Ishikawa (cell line): ENCODE measurements at regions not wholly inside any gene's neighbourhood (a gene's known extent, or its start where the extent isn't known, plus 50 kb on each side); places are given as distances from the start of the nearest gene placed in this dataset.

Source experiments
- CEBPB ChIP-seq: IDR thresholded peaks from 2 replicates; pipeline ENCODE4 v1.6.1; 2012
- CREB1 ChIP-seq: IDR thresholded peaks from 2 replicates; pipeline ENCODE4 v1.6.1; 2012; ENCODE audit warnings: low read depth
- EGR1 ChIP-seq: IDR thresholded peaks from 2 replicates; pipeline ENCODE4 v1.6.1; 2012
- EP300 ChIP-seq: IDR thresholded peaks from 2 replicates; pipeline ENCODE4 v1.6.1; 2012; ENCODE audit warnings: borderline replicate concordance
- FOXM1 ChIP-seq: IDR thresholded peaks from 2 replicates; pipeline ENCODE4 v1.6.1; 2012; ENCODE audit warnings: low read depth, borderline replicate concordance
- MAX ChIP-seq: IDR thresholded peaks from 2 replicates; pipeline ENCODE4 v1.6.1; 2012
- NFIC ChIP-seq: IDR thresholded peaks from 2 replicates; pipeline ENCODE4 v1.6.1; 2012
- RAD21 ChIP-seq: IDR thresholded peaks from 2 replicates; pipeline ENCODE4 v1.6.1; 2012; ENCODE audit warnings: low read depth
- REST ChIP-seq: IDR thresholded peaks from 2 replicates; pipeline ENCODE4 v1.6.1; 2012; ENCODE audit warnings: low read depth, mild to moderate bottlenecking
- TAF1 ChIP-seq: IDR thresholded peaks from 2 replicates; pipeline ENCODE4 v1.6.1; 2012; ENCODE audit warnings: low read depth, mild to moderate bottlenecking
- TCF12 ChIP-seq: IDR thresholded peaks from 2 replicates; pipeline ENCODE4 v1.6.1; 2012; ENCODE audit warnings: low read depth
- TEAD4 ChIP-seq: IDR thresholded peaks from 2 replicates; pipeline ENCODE4 v1.6.1; 2012
- USF1 ChIP-seq: IDR thresholded peaks from 2 replicates; pipeline ENCODE4 v1.6.1; 2012
- YY1 ChIP-seq: IDR thresholded peaks from 2 replicates; pipeline ENCODE4 v1.6.1; 2012; ENCODE audit warnings: low read depth
- ZBTB7A ChIP-seq: IDR thresholded peaks from 2 replicates; pipeline ENCODE4 v1.6.1; 2012; ENCODE audit warnings: low read depth

GRCh38 chr3:155995525-155996370 lies 124.6 kb upstream of the KCNAB1 start:
- peak; percentile 60 for TF ChIP-seq RAD21
- TF ChIP-seq CEBPB, result no peak

- TF ChIP-seq EGR1 (no peak), CEBPB (no peak), USF1 (no peak), MAX (no peak), CREB1 (no peak), REST (no peak)
Measured at GRCh38 chr3:155996882-155997281, 123.5 kb upstream of the KCNAB1 start.

- TF ChIP-seq TAF1 (no peak), YY1 (no peak), EP300 (no peak), FOXM1 (no peak), USF1 (no peak), CEBPB (no peak), MAX (no peak), RAD21 (no peak), EGR1 (no peak), TEAD4 (no peak), REST (no peak), NFIC (no peak), ZBTB7A (no peak), CREB1 (no peak), TCF12 (no peak)
Measured at GRCh38 chr3:156005736-156006135, 114.6 kb upstream of the KCNAB1 start.

GRCh38 chr3:156010829-156011228 lies 109.5 kb upstream of the KCNAB1 start:
- no peak for TF ChIP-seq REST
- peak; percentile 50 for TF ChIP-seq RAD21

- TF ChIP-seq TEAD4, result no peak
- TF ChIP-seq NFIC, result no peak
Measured at GRCh38 chr3:156014489-156014888, 105.9 kb upstream of the KCNAB1 start.

- TF ChIP-seq RAD21 (no peak), TCF12 (no peak), USF1 (no peak), CEBPB (no peak), TAF1 (no peak), EP300 (no peak), TEAD4 (no peak)
Measured at GRCh38 chr3:156016902-156017301, 103.5 kb upstream of the KCNAB1 start.
